ENCODE measurements at regions not wholly inside any gene's neighbourhood (a gene's known extent, or its start where the extent isn't known, plus 50 kb on each side); places are given as distances from the start of the nearest gene placed in this dataset.

GRCh38 chr13:94829185-94829836 lies 117.0 kb upstream of the SOX21 start:
- ChIA-PET POLR2A (no interaction called here), CTCF (interaction anchor here (1.1 kb wide), 1 partner anchor 360 kb away, joined by 3 read pairs; no protein-coding TSS in a partner anchor)
- no peak overlapping the region for H3K4me3 Mint-ChIP-seq
- no peak overlapping the region for H3K27ac Mint-ChIP-seq
- ATAC-seq (no peak), DNase-seq (no peak)
- H3K36me3 Mint-ChIP-seq (ENCODE audit: low read depth): no peaks in the 10 kb centered on the region
- no peak for TF ChIP-seq CTCF (IDR thresholded peaks at IDR 0.05)
- peaks cover 3% of the 10 kb centered on the region for H3K27me3 Mint-ChIP-seq
- intact Hi-C loops (cut with micrococcal nuclease): no loop called here
- no peaks in the 10 kb centered on the region for H3K4me1 Mint-ChIP-seq (ENCODE audit: low read depth)
- no peaks in the 10 kb centered on the region for H3K9me3 Mint-ChIP-seq

GRCh38 chr13:94827566-94827965 lies 115.2 kb upstream of the SOX21 start:
- ChIA-PET POLR2A (no interaction called here), CTCF (no interaction called here)

GRCh38 chr13:94825507-94825906 lies 113.2 kb upstream of the SOX21 start:
- H3K4me3 Mint-ChIP-seq: no peak overlapping the region
- TF ChIP-seq CTCF (IDR thresholded peaks at IDR 0.05): no peak
- intact Hi-C loops (cut with micrococcal nuclease): no loop called here
- no peaks in the 10 kb centered on the region for H3K36me3 Mint-ChIP-seq (ENCODE audit: low read depth)
- no peaks in the 10 kb centered on the region for H3K4me1 Mint-ChIP-seq (ENCODE audit: low read depth)
- POLR2A ChIA-PET: no interaction called here
- CTCF ChIA-PET: no interaction called here
- no peaks in the 10 kb centered on the region for H3K9me3 Mint-ChIP-seq
- DNase-seq: no peak
- no peak overlapping the region for H3K27ac Mint-ChIP-seq
- ATAC-seq: no peak
- H3K27me3 Mint-ChIP-seq: peaks cover under 1% of the 10 kb centered on the region

More at GRCh38 chr13:94827566-94827965, 115.2 kb upstream of the SOX21 start:
- H3K4me1 Mint-ChIP-seq (ENCODE audit: low read depth): no peaks in the 10 kb centered on the region
- ATAC-seq: no peak
- DNase-seq: no peak
- no peak overlapping the region for H3K4me3 Mint-ChIP-seq
- H3K27me3 Mint-ChIP-seq: peaks cover 3% of the 10 kb centered on the region
- intact Hi-C loops (cut with micrococcal nuclease): no loop called here
- no peak overlapping the region for H3K27ac Mint-ChIP-seq
- TF ChIP-seq CTCF (IDR thresholded peaks at IDR 0.05): no peak
- no peaks in the 10 kb centered on the region for H3K36me3 Mint-ChIP-seq (ENCODE audit: low read depth)
- H3K9me3 Mint-ChIP-seq: no peaks in the 10 kb centered on the region

- no peak for TF ChIP-seq CTCF (IDR thresholded peaks at IDR 0.05)
- H3K27ac Mint-ChIP-seq: no peak overlapping the region
- POLR2A ChIA-PET: no interaction called here
- H3K36me3 Mint-ChIP-seq (ENCODE audit: low read depth): no peaks in the 10 kb centered on the region
- CTCF ChIA-PET: no interaction called here
- ATAC-seq: no peak
- DNase-seq: no peak
- no peaks in the 10 kb centered on the region for H3K27me3 Mint-ChIP-seq
- no peaks in the 10 kb centered on the region for H3K9me3 Mint-ChIP-seq
- no peak overlapping the region for H3K4me3 Mint-ChIP-seq
- H3K4me1 Mint-ChIP-seq (ENCODE audit: low read depth): no peaks in the 10 kb centered on the region
- intact Hi-C loops (cut with micrococcal nuclease): no loop called here
Observed at GRCh38 chr13:94824601-94825000, 112.3 kb upstream of the SOX21 start.

- DNase-seq: no peak
- no peaks in the 10 kb centered on the region for H3K36me3 Mint-ChIP-seq (ENCODE audit: low read depth)
- TF ChIP-seq CTCF (IDR thresholded peaks at IDR 0.05): no peak
- no peaks in the 10 kb centered on the region for H3K4me1 Mint-ChIP-seq (ENCODE audit: low read depth)
- no peak for ATAC-seq
- no peak overlapping the region for H3K4me3 Mint-ChIP-seq
- H3K27ac Mint-ChIP-seq: no peak overlapping the region
- H3K27me3 Mint-ChIP-seq: no peaks in the 10 kb centered on the region
- intact Hi-C loops (cut with micrococcal nuclease): no loop called here
- ChIA-PET POLR2A (no interaction called here), CTCF (no interaction called here)
- no peaks in the 10 kb centered on the region for H3K9me3 Mint-ChIP-seq
Observed at GRCh38 chr13:94822356-94822755, 110.0 kb upstream of the SOX21 start.

Data from activated CD8-positive, alpha-beta T cell treated with anti-CD3 and anti-CD28 coated beads for 36 hours (primary cell).